HK-2 (cell line): ENCODE measurements at regions not wholly inside any gene's neighbourhood (a gene's known extent, or its start where the extent isn't known, plus 50 kb on each side); places are given as distances from the start of the nearest gene placed in this dataset.
A peak's percentile ranks its signal among the peaks of the same experiment; 100 is the strongest.

Experiments used
- DNase-seq: peaks from one replicate; pipeline ENCODE4 v3.0.0-alpha.2; 2018; ENCODE audit not compliant: unreplicated experiment

DNA sequence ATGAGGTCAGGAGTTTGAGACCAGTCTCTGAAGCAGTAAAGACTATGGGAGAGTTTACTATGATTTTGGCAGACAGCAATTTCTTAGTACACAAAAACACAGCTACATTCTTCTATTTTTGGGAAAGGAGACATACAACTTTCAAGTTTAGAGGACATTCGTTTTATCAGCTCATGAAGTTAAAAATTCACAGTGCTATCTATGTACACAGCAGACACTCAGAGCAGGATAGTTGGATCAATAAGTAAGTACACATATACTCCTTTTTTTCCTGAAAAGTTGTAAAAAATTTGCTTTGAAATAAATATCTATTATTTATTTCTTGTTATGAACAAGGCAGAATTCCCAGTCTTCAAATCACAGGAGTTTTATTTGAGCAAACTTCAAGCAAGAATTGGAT, 159.7 kb downstream of the SERPINI1 start:
- no peak for DNase-seq

DNA sequence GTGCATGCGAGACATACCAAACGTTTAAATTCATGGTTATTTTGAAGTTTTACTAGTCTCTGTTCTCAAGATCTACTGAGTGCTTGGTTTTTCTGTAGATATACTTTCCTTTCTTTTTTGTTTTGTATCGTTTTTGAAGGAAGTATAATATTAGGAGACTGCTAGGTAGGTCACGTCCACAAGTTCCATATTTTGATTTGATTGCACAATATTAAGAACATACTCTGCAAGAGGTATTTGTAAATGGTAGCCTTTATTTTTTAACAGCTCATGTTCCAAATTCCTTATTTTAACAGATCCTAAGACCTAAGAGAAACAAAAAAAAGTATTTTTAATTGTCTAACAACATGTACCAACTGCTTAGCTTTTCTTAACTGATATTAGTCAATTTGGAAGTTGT, 156.7 kb downstream of the SERPINI1 start:
- no peak for DNase-seq

DNA sequence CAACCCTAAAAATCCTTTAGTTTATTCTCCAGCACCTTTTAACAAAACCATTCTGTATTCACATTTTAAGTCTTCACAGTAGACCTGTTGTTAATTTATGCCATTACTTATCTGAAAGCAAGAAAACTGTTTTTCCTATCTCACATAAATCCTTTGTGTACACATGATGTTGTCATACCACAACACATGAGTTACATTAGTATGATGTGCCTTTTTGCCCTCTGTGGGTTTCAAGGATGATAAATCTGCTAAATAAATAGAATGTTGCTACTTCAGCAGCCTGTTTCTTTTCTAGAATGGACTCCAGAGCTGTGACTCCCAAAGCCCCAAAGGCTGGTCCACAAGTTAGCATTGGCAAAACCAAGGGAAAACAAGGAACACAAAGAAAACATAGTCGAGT, 151.6 kb downstream of the SERPINI1 start:
- DNase-seq = no peak

DNA sequence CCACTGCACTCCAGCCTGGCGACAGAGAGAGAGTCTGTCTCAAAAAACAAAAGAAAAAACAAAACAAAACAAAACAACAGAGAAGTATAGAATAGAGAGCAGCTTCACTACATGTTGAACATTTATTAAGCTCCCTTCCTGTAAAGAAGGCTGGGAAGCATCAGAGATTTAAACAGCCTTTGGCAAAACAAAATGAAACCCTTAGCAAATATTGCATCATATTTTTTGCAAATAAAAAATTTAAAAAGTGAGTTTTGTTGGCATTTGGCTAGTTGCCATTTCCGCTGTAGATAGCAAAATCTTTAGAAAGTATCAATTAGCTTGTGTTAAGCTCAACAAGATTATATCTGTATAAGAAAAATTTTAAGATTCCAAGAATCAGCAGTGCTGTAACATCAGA, 151.2 kb downstream of the SERPINI1 start:
- DNase-seq = no peak

DNA sequence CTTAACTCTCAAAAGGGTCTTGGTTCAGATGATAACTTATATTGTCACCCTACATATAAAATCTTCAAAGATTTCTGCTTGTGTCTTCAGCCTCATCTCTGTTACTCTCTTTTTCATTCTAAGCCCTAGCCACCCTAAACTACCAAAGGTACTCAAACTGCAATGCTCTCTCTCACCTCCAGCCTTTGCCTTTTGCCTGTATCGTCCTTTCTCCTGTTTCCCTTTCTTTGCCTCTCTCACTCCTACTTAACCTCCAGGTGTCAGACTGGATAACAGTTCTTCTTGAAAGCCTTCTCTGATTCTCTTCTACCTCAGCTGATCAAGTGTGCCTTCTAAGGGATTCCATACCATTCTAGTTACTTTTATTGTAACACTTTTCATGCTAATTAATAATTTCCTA, 149.8 kb downstream of the SERPINI1 start:
- DNase-seq = no peak

DNA sequence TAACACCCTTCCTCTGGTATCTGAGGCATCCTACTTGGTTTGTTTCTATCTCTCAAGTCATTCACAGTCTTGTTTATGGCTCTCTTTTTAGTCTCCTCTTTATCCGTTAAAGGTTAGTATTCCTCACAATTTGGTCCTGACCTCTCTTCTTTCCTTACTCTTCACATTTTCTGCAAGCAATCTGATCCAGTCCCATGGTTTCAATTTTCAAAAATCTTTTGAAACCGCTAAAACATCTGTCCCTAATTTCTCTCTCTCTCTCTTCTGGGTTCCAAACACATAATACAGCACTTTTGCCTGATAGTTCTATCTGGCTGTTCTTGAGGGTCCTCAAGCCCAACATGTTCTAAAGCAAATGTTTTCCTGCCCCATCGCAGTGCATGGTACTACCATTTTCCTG, 149.0 kb downstream of the SERPINI1 start:
- no peak for DNase-seq

DNA sequence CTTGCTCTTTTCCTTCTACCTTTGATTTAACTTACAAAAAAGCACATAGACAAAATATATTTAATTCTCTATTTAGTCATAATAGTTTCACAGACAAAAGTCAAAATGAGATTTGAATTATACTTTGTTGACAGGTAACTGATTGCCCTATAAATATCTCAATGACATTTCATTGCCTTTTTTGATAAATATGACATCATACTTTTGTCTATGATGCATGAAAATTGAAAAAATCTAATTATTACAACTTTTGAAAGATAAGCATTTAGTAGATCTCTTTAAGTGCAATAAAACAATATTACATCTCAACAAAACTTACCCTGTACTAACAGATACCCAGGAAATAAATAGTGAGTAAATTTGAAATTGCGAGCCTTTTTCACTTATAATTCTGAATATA, 147.9 kb downstream of the SERPINI1 start:
- no peak for DNase-seq

DNA sequence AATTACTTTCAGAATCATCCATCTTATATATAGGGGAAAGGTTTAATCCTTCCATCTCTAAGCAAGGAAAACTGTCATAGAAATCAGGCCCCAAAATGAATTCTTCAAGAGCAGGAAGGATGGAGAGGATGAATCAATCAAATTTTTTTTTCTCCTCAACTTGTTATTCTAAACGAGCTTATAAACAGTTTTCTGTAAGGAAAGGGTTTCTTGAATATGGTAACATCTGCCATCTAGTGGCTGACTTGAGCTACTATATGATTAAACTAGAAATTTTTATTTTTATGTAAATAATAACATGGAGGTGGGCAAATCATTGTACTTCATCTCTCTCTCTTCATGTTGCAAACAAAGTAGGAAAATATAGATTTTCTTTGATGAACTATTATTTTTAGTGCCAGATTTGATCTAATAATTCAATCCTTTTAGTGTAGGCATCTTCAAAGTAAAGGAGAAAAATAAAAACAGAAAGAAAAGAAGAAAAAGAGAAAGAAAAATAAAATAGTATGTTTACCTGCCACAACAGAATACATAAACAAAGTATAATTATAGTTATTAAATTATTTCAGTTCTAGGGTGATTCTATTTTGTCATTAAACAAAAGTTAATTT, 146.6 kb downstream of the SERPINI1 start:
- DNase-seq = no peak

DNA sequence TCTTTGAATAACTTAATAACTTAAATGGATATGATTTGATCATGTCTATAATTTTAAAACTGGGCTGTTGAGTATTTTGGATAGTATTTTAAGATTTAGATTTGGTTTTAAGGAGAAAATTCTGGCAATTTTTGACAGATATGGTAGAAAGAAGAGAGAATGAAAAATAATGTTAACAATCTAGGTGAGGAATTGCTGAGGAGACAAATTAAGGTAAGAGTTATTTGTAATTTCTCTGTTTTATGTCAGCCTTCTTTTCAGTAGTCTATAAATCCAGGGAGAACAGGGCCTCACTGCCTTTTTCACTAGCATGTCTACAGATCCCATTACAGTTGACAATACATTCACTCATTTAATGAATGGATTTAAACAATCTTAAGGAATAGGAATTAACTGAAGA, 144.7 kb downstream of the SERPINI1 start:
- DNase-seq = no peak

DNA sequence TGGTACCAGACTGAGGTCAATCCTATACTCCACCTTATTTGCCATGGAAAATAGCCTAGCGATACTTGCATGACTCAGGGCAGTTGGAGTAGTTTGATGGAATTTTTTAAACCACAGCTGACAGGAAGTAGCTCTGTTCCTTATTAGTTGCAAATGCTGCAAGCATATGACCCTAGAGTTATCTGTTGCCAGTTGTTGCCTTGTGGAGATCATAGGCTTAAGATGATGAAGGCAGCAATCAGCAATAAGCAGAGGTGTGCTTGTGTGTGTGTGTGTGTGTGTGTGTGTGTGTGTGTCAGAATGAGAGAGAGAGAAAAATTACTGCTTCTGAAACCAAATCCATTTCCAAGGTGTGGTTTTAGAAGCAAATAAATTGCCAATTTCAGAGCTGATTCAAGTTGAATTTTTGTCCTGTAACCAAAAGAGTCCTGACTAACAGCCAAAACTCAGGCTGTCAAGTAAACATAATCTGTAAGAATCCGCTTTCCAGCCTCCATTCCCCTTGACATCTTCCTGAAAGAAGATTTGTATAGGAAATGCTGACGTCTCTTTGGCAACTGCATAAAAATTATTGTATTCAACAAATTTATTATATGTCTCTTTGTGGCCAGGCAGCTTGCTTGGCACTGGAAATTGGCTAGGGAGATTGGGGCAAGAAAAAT, 141.2 kb downstream of the SERPINI1 start:
- DNase-seq = peak; percentile 17
